Testis (tissue), 2 donors: ENCODE measurements at regions not wholly inside any gene's neighbourhood (a gene's known extent, or its start where the extent isn't known, plus 50 kb on each side); places are given as distances from the start of the nearest gene placed in this dataset.

Experiments
- POLR2A ChIP-seq: fragments of 450-650 bp; IDR thresholded peaks from one replicate; pipeline ENCODE4 v1.6.1; 2017; ENCODE audit warnings: antibody characterized with exemption, mild to moderate bottlenecking, moderate library complexity
- TF ChIP-seq, protein P1 (sequence below), 3 experiments: fragments of 450-650 bp in 2 of 3; fragments of 200-600 bp in 1 of 3; sonication (generic) in 1 of 3; IDR thresholded peaks; one replicate each; pipeline ENCODE4 v1.5.1; 2016 to 2019; ENCODE audit warnings: antibody characterized with exemption in 3 of 3, mild to moderate bottlenecking in 2 of 3, moderate library complexity in 1 of 3

DNA sequence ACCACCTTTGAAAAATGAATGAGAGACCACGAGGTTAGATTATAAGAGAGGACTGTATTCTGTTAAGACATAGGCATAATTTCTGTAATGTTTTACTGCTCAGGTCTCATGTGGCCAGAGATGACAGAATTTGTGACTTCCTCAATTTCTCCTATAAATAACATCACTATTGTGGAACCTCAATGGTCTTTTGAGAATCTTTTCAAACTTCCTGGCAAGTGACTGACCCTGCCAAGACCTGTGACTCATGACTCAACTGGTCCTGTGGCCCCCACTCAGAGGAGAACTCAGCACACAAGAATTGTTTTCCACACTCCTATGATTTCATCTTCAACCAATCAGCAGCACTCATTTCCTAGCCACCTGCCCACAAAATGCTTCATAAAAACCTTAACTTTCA lies 508.2 kb upstream of the ATP2B1 start:
- TF ChIP-seq, protein P1, sequence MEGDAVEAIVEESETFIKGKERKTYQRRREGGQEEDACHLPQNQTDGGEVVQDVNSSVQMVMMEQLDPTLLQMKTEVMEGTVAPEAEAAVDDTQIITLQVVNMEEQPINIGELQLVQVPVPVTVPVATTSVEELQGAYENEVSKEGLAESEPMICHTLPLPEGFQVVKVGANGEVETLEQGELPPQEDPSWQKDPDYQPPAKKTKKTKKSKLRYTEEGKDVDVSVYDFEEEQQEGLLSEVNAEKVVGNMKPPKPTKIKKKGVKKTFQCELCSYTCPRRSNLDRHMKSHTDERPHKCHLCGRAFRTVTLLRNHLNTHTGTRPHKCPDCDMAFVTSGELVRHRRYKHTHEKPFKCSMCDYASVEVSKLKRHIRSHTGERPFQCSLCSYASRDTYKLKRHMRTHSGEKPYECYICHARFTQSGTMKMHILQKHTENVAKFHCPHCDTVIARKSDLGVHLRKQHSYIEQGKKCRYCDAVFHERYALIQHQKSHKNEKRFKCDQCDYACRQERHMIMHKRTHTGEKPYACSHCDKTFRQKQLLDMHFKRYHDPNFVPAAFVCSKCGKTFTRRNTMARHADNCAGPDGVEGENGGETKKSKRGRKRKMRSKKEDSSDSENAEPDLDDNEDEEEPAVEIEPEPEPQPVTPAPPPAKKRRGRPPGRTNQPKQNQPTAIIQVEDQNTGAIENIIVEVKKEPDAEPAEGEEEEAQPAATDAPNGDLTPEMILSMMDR (IDR thresholded peaks at IDR 0.05): no peak
- no peak for TF ChIP-seq POLR2A
